Erythroblast (primary cell): ENCODE measurements at regions not wholly inside any gene's neighbourhood (a gene's known extent, or its start where the extent isn't known, plus 50 kb on each side); places are given as distances from the start of the nearest gene placed in this dataset.

Experiments used
- GATA1 ChIP-seq: IDR thresholded peaks from 2 replicates; pipeline ENCODE4 v1.6.1; 2011; ENCODE audit warnings: low read depth, mild to moderate bottlenecking, control low read depth, low read length, moderate library complexity
- POLR2A ChIP-seq: IDR thresholded peaks from 2 replicates; pipeline ENCODE4 v1.6.1; 2011; ENCODE audit warnings: mild to moderate bottlenecking, low read length

DNA sequence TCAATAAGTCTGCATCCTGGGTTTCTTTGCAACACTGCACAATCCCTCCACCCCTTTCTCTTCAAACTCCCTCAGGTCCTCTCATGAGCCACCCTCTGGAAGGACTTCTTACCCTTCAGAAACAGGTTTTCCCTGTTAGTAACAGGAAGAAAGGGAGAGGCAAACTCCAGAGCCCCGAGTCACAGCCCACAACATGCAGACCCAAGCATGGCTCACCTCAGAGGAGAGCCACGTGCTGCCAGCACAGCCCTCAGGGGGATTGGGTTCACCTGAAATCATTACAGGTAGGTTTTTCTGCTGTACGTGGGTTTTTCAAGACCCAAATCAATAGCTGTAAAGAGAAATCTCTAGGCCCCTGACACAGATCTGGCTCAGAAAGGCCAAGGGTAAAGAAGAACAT lies 359.7 kb upstream of the ATP10A start:
- TF ChIP-seq POLR2A (no peak), GATA1 (no peak)
